ENCODE measurements at regions not wholly inside any gene's neighbourhood (a gene's known extent, or its start where the extent isn't known, plus 50 kb on each side); places are given as distances from the start of the nearest gene placed in this dataset.
A peak's percentile ranks its signal among the peaks of the same experiment; 100 is the strongest.
"Not testable (repeated sequence)": the region's sequence is repeated elsewhere in the genome, so short reads cannot be mapped to it uniquely, and the experiment has no call there.

DNA sequence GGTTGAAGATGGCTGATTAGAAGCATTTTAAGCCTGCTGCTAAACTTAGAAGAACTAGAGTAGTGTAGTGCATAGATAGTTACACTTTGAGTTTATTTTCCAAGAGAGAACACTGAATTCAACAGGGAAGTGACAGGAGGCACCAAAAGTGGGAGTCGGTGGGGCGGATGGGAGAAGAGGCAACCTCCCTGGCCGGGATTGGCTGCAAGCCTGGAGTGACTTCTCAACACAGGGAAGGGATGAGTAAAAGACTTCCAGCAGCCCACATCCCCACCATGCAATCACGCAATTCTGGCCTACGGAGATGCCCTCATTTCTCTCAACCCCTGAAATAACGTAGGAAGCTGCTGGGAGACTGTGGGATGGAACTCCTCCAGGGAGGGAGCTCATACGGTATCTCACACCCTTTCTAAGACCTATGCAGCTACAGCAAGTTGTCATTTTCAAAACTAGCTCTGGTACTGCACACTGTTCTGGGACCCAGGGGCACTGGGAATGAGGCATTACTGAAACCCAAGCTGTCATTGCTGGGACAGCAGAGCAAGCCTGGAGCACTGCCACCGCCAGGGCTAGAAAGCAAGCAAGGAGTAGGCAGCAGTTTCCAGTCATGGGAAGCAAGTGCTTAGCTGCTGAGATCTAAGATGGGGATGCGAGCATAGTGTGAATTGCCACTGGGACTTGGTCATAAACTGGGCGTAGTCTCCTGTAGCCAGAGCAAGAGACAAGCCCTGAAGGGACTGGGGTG, 331.6 kb upstream of the PTGER4 start:
- no peak for DNase-seq

DNA sequence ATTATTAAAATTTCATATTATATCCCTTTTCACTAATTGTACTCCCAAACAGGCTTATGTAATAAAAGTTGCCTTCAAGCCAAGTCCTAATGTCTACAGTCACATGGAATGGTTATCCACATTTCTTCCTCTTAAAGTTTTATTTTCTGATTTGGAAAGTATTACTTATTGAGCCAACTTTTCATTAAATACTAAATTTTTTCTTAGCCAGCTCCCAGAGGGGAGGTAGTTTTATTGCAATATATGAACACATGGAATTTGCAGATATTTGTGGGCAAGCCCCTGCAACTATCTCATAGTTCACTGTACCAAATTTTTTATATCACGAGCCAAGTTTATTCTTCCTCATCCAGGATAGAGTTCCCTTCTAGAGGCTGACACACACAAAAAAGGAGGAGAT, 332.8 kb upstream of the PTGER4 start:
- no peak for DNase-seq

DNA sequence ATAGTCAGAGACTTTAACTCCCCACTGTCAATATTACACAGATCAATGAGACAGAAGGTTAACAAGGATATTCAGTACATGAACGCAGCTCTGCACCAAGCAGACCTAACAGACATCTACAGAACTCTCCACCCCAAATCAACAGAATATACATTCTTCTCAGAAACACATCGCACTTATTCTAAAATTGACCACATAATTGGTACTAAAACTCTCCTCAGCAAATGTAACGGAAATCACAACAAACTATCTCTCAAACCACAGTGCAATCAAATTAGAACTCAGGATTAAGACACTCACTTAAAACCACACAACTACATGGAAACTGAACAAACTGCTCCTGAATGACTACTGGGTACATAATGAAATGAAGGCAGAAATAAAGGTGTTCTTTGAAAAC, 341.3 kb upstream of the PTGER4 start:
- not testable (repeated sequence) for DNase-seq

DNA sequence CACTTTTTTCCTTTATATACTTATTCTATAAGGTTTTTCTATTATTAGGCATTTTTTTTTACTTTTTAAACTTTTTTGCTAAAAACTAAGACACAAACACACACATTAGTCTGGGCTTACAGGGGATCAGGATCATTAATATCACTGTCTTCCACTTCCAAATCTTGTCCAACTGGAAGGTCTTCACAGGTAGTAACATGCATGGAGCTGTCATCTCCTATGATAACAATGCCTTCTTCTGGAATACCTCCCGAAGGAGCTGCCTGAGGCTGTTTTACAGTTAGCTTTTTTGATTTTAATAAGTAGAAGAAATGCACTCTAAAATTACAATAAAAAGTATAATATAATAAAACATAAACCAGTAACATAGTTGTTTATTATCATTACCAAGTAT, 345.5 kb upstream of the PTGER4 start:
- DNase-seq = no peak

DNA sequence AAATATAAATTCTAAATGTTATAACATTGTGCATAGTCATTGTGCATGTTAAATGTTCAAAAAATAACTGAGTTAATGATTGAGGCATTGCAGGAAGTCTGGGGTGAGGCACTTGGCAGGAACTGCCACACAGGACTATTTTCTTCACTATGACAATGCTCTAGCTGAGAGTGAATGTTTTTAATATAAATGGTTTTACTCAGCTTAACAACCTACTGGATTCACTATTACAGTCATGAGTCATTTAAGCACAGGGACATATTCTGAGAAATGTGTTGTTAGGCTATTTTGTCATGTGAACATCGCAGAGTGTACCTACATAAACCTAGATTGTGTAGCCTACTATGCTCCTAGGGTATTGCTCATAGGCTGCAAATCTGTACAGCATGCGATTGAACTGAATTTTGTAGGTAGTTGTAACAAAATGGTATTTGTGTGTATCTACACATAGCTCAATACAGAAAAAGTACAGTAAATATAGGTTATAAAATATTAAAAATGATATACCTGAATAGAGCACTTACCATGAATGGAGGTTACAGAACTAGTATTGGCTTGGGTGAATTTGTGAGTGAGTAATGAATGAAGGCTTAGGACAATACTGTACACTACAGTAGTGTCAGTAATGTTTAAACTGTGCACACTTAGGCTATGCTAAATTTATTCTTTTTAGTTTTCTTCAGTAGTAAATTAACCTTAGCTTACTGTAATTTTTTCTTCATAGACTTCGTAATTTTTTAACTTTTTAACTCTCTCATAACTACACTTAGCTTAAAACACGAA, 346.1 kb upstream of the PTGER4 start:
- peak; percentile 52 for DNase-seq

DNA sequence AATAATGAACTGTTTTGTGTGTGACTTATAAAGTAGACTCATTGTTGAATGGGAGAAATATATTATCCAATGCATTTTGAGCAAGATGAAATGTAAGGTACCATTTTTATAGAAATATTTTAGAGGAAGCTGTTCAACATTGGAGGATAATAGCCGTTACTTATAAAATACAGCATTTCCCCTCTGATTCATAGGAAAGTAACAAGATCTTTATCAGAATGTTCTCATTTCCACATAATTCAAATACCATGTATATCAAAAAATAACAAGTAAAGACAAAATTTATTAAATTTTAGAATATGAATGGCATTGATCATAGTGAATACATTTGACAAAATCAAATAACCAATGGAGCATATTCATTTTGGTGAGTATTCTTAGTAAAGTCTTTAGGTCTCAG, 346.7 kb upstream of the PTGER4 start:
- DNase-seq = no peak

DNA sequence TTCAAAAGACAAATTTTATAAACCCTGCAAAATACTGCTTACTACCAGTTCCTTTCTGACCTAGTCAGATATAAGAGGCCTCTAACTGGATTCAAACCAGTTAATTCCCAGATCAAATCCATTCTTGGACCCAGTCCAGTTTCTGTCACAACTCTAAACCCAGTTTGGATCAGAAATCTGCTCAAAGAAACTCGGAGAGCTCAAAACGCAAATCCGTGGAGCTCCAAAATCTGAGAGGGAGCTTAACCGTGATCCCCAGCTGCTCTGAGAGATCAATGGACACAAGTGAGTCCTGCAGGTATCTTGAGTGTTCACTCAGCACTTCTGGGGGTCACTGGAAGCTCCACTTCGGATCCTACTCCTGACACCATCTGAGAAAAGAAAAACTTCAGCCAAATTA, 348.1 kb upstream of the PTGER4 start:
- DNase-seq = no peak

DNA sequence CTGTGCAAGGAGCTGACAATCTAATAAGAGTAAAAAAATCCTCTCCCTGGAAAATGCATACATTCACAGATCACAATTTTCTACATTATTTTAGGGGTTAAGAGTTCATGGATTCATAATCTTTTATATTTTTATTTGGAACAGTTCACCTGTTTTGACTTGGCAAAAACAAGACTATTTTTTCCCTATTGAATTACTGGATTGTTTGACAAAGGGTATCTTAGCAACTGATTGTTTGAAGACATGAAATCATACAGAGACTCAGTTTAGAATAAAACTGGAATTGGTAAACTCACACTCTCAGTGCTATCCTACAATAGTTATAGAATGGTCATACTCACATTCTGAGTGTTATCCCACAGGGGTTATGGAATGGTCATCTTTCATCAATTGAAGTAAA, 358.2 kb upstream of the PTGER4 start:
- no peak for DNase-seq

DNA sequence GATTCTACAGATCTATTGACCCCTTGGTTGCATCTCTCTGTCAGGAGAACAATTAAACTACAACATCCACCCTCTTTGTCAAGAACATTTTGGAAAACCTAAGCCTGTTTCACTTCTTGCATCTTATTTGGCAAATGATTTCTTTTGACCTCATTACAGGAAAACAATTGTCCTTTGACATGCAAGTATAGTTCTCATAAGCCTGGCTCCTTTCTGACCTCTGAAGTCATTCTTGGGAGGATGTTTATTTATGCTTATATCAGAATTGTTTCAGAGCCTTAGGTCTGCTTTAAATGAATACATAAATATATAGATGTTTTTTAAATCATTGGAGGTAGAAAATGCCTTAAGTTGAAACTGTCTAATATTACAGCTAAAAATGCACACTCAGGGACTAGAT, 361.3 kb upstream of the PTGER4 start:
- DNase-seq = no peak

DNA sequence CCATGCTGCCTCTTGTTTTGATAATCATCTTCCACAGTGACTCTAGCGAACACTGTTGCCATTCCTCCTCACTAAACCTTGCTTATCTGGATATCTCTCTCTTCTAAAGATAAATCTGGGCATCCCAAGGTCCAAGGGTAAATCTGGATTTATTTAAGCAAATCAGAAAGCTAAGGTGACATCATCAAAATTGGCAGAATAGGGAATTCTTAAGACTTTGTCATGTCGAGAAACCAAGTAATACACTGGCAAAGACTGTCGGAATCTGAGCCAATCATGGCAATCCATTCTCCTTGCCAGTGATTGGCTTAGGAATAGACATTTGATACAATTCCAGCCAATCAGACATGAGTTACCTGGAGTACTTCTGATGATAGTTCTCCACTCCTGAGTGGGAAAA, 362.7 kb upstream of the PTGER4 start:
- no peak for DNase-seq

DNA sequence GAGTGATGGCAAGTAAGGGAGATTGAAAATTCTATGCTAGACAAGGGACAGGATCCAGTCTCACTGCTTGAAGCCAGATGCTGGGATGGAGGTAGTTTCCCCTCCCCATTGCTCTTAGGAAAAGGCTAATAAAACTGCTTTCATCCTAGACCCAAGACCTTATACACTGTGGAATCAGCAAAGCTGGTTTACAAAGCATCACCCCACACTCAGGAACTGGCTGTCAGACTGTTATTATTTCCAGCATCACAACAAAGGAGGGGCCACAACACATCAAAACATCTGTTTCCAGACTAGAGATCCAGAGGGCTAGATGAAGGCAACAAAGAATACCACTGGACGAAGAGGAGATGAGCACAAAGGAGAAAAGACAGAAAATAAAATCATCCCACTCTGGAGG, 364.6 kb upstream of the PTGER4 start:
- no peak for DNase-seq

DNA sequence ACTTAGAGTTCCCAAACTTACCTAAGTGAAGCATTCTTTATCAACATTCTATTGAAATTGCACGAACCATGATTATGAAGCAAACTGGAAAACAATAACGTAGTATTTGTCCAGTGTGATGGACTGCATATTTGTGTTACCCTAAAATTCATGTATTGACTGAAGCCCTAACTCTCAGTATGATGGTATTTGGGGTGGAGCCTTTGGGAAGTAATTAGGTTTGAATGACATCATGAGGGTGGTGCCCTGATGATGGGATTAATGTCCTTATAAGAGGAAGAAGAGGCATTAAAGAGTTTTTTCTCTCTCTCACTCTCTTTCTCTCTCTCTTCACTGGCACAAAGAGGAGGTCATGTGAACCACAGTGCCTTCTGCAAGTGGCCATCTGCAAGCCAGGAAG, 365.4 kb upstream of the PTGER4 start:
- DNase-seq = no peak

DNA sequence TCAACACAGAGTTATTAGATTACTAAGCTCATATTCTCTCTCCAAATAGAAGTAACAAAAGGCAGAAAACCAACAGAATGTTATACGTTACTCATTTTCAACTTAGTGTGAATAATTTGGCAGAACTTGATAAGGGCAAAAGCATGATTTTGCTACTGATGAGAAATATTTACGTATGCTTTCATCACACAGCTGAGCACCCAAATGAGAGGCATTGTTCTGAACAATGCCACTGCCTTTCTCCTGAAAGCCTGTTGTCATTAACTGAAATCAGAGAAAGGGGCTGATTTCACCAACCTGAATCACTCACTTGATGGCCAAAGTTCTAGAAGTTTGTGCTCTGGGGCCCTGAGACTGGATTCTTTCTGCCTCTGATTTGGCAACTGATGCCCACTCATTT, 367.5 kb upstream of the PTGER4 start:
- no peak for DNase-seq

DNA sequence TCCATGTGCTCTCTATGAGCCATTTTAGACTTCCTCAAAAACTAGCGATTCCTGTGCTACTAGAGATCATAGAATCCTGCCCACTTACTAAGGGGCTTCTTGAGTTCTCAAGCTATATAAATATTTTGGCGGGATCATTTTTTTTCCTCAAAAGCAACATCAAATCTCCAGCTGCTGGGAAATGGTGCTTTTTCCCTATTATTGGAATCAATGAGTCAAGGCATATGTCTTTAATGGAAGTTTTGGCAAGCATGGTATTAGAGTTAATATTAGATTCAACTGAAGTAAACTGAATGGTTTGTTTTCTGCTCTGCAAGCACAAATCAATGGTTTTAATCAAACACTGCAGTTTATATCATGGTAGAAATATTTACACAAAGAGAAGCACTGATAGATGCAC, 369.9 kb upstream of the PTGER4 start:
- DNase-seq = no peak

DNA sequence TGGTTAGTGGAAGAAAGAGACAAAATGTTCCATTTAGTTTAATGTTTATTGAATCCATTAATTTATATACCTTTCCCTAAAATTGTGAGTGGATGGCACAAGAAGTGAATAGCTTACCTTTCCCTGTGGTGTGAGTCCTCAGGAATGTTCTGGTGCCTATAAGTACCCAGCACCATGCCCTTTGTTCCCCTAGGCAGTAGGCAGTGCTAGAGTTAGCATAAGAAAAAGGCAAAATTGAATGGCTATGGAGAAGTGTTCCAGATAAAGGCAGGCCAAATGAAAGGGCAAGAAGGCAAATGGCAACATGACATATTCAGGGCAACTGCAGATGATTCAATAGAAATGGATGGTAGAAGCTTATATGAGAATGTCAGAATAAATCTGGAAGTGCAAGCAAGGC, 370.8 kb upstream of the PTGER4 start:
- DNase-seq = no peak

DNA sequence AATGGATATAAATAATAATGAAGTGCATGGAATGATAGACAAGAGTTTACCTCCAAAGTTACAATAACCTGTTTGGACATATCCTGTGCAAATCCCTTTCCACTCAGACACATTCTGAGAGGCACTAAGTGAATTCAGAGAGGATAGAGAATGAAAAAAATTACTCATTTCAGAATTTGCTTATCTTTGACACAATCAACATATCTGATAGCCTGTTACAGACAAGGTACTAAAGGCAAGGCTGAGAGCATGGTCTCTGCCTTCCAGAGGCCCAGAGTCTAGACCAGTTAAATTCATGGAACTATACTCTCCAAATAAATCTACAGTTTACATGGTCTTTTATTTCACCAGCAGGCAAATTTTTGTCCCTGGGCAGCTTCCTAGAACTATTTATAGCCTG, 371.8 kb upstream of the PTGER4 start:
- no peak for DNase-seq

DNA sequence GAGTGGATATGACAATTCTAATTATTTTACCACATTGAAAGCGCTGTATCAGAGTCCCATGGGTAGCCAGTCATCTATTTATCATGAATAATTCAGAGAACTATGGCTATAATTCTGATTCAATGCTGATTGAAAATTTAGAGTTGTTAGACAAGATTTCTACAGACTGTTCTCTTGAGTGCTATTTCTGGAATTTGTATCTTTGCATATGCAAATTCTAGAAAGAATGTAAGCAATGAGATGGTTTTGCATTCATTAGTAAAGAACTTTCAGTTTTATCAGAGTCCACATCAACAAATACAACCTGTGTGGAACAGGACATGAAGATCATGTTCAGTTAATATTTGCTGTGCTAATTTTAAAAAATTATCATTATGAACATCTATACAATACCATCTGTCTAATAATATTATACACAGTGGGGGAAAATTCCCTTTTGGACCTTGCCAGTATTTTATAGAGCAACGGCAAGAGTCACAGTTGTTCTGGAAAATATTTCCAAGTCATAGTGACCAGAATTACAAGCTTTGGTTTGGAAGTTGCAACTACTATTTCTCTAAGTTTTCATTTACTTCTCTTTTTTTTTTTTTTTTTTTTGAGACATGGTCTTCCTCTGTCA, 372.7 kb upstream of the PTGER4 start:
- DNase-seq = no peak

DNA sequence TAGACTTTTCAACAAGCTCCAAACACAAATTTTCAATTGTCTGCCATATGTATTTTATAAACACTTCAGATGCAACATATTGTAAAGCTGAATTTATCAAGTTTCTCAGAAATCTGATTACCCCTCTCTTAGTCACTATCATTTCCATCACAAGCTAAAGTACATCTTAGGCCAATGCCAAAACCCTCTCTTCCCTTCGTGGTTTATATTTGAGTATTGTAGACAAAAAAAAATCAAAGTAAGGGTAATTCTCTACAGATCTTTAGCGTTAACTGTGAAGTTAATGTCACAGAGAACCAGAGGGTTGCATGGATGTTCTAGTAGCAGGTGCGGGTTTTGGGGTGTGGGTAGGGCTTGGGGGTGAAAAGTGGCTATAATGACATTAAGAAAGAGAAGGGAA, 387.7 kb upstream of the PTGER4 start:
- DNase-seq = no peak

DNA sequence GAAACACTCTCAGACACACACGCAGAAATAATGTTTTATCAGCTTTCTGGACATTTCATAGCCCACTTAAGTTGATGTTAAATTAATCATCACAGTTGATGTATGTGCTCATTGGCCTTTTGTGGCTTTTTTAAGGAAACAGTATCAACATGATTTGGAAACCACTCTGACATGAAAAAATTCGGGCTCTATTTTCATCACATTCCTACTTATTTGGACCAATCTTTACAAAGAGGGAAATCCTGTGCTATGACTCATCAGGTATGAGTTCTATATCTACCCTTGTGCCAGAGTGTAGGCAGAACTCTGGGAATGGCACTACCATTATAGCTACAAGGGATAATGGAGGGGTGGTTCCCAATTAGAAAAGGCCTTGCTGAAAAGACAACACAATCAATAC, 388.4 kb upstream of the PTGER4 start:
- DNase-seq = no peak

DNA sequence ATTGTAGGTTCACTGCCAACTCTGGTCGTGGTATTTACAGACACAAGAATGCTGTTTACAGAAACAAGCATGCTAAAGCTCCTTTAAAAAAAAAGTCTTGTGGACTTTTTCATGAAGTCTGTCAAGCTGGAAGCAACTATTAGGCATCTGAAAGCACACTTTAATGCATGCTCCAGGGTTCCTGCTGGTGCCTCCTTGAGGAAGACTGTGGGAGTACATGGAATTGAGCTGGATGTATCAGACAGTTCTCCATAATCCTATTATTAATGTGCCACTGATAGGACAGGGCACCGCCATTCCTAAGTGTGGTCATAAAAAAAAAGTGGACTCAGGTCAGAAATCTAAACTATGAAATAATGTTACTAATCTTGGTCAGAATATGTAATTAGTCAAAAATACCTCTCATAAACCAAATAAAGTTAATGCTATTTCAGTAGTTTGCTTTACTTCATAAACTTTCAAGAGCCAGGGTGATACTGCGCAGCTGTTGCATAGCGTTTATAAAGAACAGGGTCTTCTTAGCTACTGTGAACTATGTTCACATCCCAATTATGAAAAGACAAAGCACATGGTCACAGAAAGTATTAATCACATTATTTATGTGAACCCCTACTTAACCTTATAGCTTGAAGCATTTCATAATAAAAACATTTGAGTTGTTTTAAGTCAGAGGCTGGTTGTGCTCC, 390.8 kb upstream of the PTGER4 start:
- no peak for DNase-seq

DNA sequence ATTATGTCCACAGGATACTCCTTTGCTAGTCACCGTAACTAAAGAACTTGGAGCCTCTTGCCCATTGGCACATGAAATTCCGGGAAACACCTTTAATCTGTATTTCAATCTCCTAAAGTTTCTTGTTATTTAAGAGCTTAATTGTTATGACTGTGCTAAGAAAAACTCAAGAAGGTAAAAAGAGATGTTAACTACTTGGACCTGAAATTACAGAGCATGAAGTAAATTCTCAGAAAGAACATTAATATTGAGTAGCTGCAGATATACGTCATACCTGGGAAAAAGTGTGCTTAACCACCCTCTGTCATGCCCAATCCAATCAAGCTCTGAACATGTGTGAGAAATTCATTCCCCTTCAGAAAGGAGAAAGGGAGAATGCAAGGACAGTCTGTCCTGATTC, 394.9 kb upstream of the PTGER4 start:
- no peak for DNase-seq

DNA sequence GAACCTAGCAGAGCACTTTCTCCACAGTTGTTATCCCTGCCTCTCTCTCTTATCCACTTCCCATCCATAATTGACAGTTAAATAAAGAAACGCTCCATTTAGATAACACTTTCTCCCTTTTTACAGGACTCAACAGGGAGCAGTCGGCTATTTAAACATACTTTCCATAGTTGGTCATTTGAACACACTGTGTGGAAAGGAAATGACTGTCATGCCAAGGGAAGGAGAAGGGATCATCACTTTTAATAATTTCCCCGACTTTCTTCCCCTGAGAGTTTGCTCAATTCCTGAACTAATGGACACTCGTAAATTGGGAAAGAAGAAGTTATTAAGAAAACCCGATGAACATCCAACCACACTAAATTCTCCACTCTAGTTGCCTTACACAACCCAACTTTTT, 400.8 kb upstream of the PTGER4 start:
- no peak for DNase-seq

DNA sequence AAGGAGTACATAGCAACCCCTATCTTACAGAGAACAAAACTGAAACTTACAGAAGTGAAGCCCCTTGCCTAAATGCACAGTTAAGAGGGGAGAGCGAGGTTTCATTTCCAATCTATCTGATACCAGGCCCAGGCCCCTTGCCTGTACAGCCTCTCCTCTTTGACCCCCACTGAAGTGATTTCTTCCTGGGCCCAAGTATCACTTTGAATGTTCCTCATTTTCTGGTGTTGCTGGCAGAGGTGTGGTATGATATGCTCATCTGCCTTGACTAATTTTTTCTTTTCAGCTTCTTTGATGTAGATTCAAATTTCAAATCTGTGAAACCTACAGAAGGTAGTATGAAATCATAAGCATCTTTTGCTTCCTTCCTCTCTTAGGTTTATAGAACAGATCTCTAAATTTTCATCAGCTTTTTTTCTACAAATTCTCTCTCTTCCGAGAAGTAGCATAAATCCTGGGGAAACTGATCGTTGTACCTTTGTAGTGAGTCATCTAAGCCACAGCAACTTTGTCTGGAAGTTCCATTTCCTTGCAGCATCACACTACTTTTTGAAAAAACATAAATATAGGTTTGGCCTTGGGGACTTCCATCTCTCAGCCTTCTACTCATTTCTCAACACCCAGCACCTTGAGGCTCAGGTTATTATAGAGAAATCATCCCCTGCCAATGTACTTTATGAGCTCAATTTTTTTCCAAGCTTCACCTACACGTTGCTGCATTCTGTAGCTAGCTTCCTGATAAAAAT, 402.4 kb upstream of the PTGER4 start:
- no peak for DNase-seq

Data from kidney glomerular epithelial cell (primary cell).